ENCODE measurements at regions not wholly inside any gene's neighbourhood (a gene's known extent, or its start where the extent isn't known, plus 50 kb on each side); places are given as distances from the start of the nearest gene placed in this dataset.

GRCh38 chr12:45637242-45637641 lies 92.3 kb upstream of the ARID2 start:
- TF ChIP-seq CTCF (IDR thresholded peaks at IDR 0.05; ENCODE audit: extremely low read depth in 1 of 2, insufficient read depth in 1 of 2, low read depth in 1 of 2, low read length in 2 of 2) (no peak), POLR2A (IDR thresholded peaks at IDR 0.05; ENCODE audit: low read depth, low read length) (no peak), EZH2 (IDR thresholded peaks at IDR 0.05; ENCODE audit: borderline replicate concordance, low read depth, low read length, severe bottlenecking) (no peak), POLR2AphosphoS5 (IDR thresholded peaks at IDR 0.05; ENCODE audit: insufficient read depth, low read depth, low read length) (no peak), MAX (IDR thresholded peaks at IDR 0.05; ENCODE audit: insufficient read depth, insufficient read length) (no peak), GATA2 (IDR thresholded peaks at IDR 0.05; ENCODE audit: insufficient read depth, insufficient read length, low read depth, low read length) (no peak), JUN (IDR thresholded peaks at IDR 0.05; ENCODE audit: borderline replicate concordance, insufficient read depth, insufficient read length, low read depth) (no peak), MYC (IDR thresholded peaks at IDR 0.05; ENCODE audit: low read depth, low read length) (no peak)

All from endothelial cell of umbilical vein (primary cell).